ENCODE measurements at regions not wholly inside any gene's neighbourhood (a gene's known extent, or its start where the extent isn't known, plus 50 kb on each side); places are given as distances from the start of the nearest gene placed in this dataset.

- TF ChIP-seq, protein P1, sequence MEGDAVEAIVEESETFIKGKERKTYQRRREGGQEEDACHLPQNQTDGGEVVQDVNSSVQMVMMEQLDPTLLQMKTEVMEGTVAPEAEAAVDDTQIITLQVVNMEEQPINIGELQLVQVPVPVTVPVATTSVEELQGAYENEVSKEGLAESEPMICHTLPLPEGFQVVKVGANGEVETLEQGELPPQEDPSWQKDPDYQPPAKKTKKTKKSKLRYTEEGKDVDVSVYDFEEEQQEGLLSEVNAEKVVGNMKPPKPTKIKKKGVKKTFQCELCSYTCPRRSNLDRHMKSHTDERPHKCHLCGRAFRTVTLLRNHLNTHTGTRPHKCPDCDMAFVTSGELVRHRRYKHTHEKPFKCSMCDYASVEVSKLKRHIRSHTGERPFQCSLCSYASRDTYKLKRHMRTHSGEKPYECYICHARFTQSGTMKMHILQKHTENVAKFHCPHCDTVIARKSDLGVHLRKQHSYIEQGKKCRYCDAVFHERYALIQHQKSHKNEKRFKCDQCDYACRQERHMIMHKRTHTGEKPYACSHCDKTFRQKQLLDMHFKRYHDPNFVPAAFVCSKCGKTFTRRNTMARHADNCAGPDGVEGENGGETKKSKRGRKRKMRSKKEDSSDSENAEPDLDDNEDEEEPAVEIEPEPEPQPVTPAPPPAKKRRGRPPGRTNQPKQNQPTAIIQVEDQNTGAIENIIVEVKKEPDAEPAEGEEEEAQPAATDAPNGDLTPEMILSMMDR (IDR thresholded peaks at IDR 0.05), result no peak
- TF ChIP-seq EZH2phosphoT487 (IDR thresholded peaks at IDR 0.05) (no peak), EZH2 (IDR thresholded peaks at IDR 0.05) (no peak)
Observed at GRCh38 chr18:54755456-54755855, 72.8 kb upstream of the RAB27B start.

All from neural progenitor cell (in vitro differentiated cells).